HG02588 (cell line): ENCODE measurements at regions not wholly inside any gene's neighbourhood (a gene's known extent, or its start where the extent isn't known, plus 50 kb on each side); places are given as distances from the start of the nearest gene placed in this dataset.
"Not testable (repeated sequence)": the region's sequence is repeated elsewhere in the genome, so short reads cannot be mapped to it uniquely, and the experiment has no call there.

Experiments
- ATAC-seq: cut with Tn5 transposase; IDR thresholded peaks from one replicate; pipeline ENCODE4 v1.9.1; 2021; ENCODE audit warnings: mild to moderate bottlenecking, moderate library complexity; ENCODE audit not compliant: unreplicated experiment

GRCh38 chr15:22002711-22003110 is 77.6 kb upstream of the OR4M2 start:
- ATAC-seq: not testable (repeated sequence)

GRCh38 chr15:21989117-21989516 is 91.2 kb upstream of the OR4M2 start:
- peak; percentile 65 for ATAC-seq

DNA sequence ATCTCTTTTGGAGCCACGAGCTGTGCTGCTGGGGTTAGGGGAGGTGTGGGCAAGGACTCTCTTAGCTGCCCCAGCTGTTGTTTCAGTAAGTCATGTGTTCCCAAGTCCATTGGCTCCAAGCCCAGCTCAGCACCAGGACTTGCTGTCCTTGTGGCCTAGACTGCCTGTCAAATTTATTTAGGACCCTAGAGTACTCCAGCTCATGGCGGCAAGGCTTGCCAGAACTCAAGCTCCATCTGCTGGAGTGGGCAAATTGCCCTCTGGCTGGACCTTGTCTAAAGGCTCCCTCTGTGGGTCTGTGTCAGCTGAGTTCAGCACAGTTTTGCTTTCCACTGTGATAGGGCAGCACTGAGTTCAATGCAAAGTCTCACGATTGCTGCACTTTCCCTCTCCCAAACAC is 96.5 kb upstream of the OR4M2 start:
- ATAC-seq: not testable (repeated sequence)

DNA sequence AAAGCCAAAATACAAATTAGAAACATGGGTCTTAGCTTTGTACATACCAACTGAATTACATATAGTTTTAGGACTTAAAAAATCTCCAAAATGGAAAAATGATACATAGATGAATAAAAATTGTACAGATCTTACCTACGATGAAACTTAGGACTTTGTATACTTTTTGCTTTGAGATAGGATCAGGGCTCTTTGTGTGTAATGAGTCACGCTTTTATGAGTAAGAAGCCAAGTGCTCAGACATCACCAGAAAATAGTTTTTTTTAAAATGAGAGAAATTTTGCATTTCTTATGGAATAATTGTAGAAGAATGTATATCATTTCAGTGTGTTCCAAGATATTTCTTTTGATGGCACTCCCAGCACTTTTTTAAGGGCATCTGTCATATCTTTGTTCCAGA is 100.4 kb upstream of the OR4M2 start:
- ATAC-seq: not testable (repeated sequence)

GRCh38 chr15:21953713-21954112 is 76.2 kb upstream of the POTEB start:
- not testable (repeated sequence) for ATAC-seq

DNA sequence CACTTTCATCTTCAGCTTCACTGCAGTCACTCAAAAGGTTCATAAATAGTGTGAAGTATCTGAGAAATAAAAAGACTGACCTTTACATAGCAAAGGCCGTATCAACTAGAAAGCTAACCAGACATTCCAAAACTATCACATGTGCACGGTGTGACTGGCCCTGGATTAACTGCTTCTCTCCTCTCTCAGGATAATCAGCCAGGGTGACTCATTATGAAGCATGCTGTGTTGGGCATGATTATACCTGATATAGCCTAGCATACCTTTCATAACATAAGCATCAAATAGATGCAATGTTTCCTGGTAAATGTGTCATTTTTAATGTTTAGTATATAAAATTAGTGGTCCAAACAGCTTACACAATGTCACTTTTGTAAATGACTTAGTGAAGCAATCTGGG is 62.8 kb upstream of the POTEB start:
- ATAC-seq: not testable (repeated sequence)
